HG03025 (cell line): ENCODE measurements at regions not wholly inside any gene's neighbourhood (a gene's known extent, or its start where the extent isn't known, plus 50 kb on each side); places are given as distances from the start of the nearest gene placed in this dataset.

Experiments used
- ATAC-seq: cut with Tn5 transposase; IDR thresholded peaks from one replicate; pipeline ENCODE4 v1.9.1; 2021; ENCODE audit warnings: mild to moderate bottlenecking, moderate library complexity; ENCODE audit not compliant: unreplicated experiment, low FRiP score

DNA sequence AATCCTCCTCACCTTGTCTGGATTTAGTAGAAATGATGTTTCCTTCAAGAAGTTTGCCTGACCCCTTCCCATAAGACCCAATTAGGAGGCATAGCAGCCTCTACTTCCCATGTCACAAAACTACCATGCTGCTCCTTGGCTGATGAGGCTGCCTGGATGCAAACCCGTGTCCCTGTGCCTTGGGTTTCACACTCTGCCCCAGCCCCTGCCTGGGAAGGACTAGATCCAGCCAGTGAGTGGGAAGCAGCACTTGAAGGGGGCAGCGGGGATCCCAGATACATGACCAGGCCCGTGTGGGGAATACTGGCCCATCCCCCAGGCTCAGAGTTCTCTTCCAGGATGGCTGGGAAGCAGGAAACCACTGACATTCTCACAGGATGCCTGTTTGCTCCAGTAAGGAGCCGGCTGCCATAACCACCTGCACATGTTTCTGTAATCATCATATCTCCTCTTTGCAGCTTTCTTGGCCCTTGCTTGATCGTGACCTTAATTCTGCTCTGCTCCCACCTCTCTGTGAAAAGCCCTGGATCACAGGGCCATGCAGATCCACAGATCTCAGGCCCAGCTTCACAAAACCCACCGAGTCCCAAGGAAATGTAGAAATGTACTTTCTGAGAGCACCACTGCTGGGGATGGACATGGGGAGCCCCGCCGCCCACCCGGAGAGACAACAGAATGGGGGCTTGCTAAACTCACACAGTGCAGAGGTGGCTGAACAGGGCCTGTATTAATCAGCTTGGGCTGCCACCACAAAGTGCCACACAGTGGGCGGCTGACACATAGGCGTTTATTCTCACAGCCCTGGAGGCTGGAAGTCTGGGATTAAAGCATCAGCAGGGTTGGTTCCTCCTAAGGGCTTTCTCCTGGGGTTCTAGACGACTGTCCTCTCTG is 287.8 kb upstream of the IGFBP3 start:
- no peak for ATAC-seq

DNA sequence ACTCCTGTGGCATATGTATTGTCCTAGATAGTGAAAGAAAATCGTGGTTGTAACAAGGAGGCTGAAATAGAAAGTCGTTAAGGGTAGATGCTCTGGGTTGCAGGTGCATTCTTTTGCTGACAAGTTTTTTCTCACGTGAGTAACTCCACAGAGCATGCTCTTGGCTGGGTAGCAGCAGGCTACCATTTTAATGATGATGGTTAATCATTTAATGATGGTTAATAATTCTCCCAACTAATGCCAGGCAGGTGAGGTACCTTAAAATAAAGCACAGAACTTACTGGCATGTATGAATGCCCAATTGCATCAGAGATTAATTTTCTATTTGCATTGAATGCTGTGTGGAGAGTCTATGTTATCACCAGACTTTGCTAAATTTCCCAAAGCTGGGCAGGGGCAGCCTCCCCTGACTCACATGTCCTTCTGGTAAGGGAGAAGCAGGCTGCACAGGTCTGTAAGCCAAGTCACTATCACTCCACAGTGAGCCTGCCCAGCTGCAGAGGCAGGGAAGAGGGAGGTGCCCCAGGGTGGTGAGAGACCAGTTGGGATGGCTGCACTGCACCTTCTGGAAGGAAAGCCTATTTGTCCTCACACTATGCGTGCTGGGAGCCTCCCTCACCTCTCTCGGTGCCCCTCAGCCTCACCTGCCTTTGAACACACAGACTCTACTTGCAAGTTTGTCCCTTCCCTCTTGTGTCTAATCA is 287.0 kb upstream of the IGFBP3 start:
- ATAC-seq = no peak

DNA sequence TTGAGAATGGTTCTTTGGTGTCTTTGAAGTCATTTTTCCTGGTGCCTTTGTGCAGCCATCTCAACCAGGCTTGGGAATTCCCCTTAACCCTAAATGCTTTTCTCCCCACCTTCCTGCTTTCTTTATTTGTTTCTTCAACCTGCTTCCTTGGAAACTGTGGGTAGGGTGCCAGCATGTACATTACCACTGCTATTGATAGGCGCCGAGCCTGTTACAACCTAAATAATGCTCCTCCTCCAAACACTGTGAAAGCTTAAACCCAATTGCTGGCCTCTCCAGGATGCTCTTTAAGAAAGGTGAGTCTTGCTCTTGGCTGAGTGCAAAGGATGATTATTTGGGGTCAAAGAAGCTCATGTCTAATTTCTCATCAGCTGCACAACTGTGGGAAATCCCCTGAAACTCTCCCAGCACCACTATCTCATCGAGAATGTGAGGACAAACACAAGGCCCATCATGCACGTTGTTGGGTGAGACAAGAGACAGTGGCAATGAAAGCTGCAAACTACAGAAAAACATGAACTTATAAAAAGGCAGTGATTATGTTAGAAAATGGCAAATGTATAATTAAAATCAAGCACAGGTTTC is 285.5 kb upstream of the IGFBP3 start:
- no peak for ATAC-seq

DNA sequence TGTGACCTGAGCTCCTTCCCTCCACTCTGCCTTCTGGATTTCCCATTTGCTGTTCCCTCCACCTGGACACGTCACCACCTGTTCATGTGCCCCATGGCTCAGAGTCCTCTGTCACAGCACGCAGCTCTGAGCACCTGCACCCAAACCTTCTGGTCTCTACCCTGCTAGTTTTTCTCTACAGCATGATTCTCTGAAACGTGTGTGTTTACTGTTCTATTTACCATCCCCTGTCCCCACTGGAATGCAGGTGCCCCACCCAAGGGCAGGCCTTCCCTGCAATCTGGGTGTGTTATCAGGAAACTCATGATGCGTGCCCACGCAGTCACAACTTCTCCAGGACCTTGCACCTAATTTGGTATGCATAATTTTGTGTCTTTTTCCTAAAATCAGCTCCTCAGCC is 284.4 kb upstream of the IGFBP3 start:
- ATAC-seq = no peak

DNA sequence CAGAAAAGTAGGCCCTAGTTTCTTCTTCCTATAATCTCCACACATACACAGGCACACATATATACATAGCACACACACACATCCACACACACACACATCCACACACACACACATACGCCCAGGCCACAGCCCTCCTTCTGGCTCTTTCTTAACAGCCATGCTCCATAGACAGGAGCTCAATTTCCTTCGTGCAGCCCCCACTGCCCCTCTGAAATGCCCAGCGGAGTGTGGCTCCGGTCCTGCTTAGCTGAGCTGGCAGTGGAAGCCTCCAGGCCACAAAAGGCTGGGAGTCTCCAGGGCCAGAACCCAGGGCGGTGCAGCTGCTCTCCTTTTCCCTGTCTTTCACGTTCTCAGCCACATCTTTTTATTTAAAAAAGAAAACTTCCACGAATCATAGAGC is 282.9 kb upstream of the IGFBP3 start:
- no peak for ATAC-seq

DNA sequence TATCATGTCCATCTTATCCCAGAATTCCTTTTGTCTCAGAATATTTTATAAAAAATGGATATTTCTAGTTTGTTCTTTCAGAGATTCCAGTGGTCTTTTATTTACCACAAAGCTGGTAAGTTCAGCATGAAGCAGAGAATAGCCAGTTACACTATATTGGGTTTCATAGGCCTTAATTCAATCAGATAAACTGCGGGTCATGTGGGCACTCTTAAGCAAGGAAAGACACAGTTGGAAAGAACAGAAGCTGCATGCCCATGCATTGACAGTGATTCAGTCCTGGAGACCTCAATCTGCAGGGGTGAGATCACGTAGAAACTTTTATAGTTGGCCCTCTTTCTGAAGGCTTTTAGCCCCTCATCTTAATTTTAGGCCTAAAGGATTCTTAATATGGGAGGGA is 281.3 kb upstream of the IGFBP3 start:
- ATAC-seq = no peak

DNA sequence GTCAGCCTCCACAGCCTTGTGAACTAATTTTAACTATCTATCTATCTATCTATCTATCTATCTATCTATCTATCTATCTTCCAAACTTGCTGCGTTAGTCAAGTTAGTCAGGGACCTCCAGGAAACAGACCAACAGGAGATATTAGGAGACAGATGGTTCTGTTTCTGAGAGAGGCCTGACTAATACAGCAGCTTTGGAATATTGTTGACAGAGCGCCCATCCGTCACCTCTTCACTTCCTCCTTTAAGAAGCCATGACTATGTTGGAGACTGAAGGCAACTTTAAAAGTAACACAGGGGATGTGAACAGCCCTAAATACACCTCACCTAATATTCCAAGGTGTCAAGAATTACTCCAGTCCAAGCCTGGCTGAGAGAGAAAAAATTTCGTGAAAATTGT is 280.9 kb upstream of the IGFBP3 start:
- no peak for ATAC-seq

DNA sequence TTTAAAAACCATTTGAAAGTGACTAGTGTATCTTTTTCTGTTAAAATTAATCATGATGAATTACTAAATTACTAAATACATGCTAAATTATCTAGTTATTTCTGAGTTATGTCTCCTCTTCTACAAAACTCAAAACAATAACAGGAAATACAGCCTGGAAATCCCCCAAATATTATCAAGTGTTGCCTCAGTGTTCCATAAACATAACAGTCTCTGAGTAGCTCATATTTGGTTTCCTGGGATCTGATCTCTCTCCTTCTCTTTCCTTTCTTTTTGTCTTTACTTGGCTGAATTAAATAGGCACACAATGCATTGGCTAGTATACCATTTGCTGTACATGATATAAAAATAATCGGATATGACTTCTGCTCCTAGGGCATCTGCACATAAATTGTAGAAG is 277.6 kb upstream of the IGFBP3 start:
- ATAC-seq = no peak

DNA sequence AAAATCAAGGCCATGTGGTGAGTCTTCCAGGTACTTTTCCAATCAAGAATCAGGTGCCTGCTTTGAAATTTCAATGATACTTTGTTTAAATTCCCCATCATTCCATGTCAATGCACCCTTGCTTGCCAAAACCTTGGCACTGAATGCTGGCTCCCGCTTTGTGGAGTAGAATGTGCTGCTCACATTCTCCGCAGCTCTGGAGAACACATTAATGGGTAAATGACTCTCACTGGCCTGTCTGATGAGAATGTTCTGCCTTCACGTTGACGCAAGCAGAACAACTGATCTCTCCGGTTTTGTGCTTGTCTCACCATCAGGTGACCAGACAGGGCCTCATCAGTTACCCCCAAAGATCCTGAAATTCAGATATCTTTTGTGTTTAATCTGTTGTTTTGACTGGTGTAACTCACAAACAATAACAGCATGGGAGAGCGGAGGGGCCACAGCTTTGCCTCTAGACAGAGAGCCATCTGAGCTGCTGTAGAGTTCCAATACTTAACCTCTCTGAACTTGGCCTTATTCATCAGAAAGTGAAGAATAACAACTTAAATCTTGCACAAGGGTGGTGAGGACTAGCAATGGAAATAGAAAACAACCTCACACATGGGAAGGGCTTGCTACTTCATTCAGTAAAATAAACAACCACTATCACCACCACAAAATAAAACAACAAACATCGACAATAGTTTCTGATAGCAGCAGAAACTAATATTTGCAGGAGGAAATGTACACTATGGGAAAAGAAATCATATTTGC is 276.9 kb upstream of the IGFBP3 start:
- no peak for ATAC-seq

DNA sequence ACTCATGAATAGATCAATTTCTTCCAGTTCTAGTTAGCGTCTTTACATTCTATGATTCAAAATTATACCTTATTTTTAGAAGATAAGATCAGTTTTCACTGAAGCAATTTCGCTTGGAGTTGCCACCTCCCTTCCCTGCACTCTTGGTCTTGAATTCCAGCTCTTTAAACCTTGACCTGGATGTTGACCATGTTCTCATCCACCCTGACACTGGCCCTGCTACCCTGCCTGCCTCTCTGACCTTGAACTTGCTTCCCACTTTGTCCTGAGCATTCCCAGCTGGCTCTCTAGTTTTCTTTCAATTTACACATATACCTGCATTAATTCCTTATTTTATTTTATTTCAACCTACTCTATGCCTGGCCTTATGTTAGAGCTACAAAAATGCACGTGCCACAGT is 274.9 kb upstream of the IGFBP3 start:
- ATAC-seq = no peak

DNA sequence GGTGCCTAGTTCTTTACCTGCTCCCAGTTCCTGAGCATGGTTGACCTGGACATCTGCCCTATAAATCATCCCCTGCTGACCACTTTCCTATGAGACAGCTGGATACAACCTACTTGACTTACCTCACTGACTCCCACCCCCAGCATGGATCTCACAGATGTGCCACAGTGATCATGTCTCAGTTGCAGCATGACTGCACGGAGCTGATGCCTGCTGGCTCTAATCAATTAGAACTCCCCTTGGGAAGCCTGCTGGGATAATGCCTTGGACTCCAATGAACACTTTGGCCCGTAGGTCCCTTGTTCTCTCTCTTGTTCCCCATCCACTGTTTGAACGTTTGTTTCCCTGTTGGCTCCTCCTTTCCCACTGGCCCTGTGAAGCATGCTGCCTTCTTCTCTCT is 271.2 kb upstream of the IGFBP3 start:
- no peak for ATAC-seq

DNA sequence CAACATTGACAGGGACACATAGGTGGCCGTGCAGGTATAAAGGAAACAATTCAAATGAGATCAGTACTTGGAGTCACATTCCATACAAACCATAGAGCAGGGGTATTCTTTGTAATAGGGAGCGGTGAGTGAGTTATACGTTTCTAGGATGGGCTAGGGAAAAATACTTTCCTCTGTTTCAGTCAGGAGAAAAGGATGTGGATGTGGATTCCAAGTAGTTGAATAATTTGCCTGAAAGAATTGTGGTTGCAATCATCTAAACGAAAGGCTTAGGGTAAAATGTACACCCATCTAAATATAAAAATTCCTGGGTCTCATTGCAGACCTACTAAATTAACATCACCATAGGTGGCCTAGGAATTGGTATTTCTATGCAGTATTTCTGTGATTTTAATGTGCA is 270.7 kb upstream of the IGFBP3 start:
- ATAC-seq = no peak

DNA sequence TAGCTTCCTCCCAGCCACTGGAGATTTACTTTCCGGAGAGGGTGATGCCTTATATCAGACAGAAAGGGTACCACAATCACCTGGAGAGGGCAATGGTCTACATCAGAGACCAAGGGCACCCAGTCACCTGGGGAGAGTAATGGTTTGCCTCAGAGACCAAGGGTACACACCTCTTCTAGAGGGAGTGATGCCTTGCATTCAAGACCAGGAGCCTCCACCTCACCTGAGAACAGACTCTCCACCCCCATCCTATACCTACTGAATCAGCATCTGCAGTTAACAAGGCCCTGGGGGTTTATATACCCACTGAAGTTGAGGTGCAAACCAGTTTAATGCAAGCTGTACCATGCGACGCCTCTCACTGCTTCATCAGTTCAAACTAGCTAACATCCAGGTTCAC is 270.2 kb upstream of the IGFBP3 start:
- no peak for ATAC-seq

DNA sequence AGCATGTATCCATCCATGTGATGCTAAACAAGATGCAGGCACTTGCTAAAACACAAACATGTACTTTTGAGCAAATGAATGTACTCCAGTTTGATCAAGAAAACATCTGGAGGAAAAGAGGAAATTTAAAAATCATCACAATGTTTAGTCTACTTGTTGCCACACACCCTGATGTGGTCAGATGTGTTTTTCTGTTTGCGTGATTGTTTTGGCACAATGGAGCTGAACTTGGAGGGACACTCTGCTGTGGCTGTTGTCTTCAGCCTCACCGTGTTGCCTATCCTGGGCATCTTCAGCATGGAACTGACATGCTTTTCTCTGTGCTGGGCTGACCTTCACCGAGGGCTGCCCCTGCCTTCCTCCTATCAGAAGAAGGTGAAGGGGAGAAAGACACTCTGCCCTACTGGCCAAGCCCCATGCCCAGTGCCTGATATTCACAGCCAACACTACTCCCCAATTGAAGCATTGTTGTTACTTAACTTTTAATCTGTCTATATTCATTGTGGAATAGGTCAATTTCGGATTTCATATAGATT is 268.3 kb upstream of the IGFBP3 start:
- no peak for ATAC-seq

DNA sequence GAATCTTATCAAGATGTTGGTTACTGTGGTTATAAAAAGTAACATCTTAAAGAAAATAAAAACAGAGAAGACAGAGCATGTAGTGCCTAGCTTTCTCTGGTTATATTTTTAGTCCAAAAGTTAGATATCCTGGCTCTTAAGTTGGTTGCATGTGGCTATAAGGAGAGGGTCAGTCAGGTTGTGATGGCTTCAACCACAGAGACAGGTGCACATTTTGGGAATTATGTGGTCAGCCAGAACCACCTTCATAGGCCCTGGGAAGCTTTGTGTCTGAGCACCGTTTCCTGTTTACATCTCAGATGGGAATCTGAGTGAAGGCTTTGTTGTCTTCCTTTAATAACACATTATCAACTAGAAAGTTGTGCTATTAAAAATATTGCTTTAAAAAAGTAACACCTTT is 265.1 kb upstream of the IGFBP3 start:
- ATAC-seq = no peak

DNA sequence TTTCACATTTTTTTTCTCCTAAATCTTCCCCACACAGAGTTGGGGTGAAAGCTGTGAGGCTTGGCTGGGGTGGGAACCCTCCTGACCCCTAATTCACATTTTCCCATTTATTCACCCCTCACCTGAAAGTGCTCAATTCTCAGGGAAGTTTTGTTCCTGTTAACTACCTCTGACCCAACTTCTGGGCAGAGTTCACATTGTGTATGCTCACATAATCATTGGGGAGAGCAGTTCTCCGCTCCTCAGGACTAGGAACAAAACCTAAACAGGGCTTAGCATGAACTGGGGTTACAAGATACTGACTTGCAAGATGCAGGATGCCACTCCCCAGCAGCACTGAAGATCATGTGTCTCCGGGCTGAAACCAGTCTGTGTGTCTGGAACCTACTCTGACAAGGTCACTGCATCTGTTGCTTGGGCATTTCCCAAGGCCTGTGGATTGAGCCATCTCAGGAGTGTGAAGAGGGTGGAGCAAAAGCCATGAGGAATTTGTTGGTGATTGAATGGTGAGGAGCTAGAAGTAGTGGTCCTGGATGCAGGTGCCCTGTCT is 258.1 kb upstream of the IGFBP3 start:
- no peak for ATAC-seq

DNA sequence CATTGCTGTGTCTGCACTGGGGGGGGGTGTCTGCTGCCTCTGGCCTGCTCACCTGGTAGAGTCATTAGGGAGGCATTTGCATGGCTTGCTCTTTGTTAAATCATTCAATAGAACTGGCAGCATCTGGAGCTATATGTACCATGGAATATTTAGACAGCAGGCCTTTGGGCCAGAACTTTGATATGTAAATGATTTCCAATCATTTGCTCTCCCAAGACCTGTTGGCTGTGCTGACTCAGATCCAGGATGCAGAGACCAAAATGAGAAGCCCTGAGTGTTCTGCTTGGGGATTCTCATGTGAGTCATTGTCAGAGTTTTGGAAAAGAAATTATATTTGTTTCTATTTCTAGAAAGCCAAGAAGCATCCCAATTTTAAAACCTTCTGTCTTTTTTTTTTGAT is 257.6 kb upstream of the IGFBP3 start:
- ATAC-seq = no peak

DNA sequence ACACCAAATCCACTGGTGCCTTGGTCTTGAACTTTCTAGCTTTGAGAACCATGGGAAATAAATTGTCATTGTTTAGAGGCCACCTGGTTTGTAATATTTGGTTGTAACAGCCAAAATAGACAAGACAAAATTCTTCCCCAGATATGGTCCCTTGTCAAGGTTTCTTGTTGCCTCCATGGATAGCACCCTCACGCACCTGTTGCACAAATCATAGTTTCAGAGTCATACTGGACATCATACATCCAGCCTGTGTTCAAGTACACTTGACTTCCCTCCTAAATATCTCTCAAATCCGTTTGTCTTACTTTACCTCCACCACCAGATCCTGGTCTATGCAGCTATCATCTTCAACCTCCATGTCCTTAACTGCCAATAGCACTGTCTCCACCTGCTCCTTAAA is 256.7 kb upstream of the IGFBP3 start:
- no peak for ATAC-seq

DNA sequence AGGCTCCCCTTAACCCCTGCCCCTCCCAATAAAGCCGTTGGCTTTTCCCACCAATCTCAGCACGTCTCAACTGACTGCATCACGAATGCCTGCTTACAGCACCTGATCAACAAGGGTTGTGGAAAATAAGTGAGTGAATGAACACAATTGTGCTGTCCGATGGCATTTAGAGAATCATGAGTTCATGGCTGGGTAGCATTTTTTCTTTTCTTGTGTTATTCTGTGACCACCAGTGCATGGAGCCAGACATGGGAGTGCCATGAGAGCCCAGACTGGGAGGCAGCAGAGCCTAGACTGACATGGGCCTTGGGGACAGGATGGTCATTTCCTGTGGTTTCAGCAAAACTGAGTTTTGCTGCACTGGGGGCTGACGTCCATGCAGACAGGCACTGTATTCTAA is 254.1 kb upstream of the IGFBP3 start:
- ATAC-seq = no peak

DNA sequence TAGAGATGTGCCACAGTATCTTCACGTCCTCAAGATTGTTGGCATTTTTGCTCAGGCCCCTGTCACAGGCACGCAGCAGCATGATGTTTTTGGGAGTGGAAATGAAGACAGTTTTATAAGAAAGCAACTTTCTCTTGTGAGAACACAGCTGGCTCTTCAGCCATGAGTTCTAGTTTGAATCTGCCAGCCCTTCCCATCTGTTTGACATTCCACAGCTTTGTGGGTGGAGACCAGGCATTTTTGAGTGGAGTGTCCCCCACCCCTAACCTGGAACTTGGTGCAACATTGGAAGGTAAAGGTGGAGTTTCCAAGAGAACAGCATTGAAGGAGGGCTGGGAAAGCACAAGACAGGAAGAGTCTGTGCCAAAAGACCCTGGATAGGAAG is 253.1 kb upstream of the IGFBP3 start:
- ATAC-seq = no peak
